Activated CD8-positive, alpha-beta T cell treated with anti-CD3 and anti-CD28 coated beads for 36 hours (primary cell): ENCODE measurements at regions not wholly inside any gene's neighbourhood (a gene's known extent, or its start where the extent isn't known, plus 50 kb on each side); places are given as distances from the start of the nearest gene placed in this dataset.

ENCODE experiments used
- ATAC-seq: fragments of 200-7000 bp; cut with Tn5 transposase; one replicate; pipeline ENCODE4 v1.10.0; 2021; ENCODE audit warnings: mild to moderate bottlenecking, moderate library complexity
- CTCF ChIA-PET: fragments of 350-600 bp; sonication (Branson Sonifier 250); formaldehyde crosslinking; loops from one replicate; lab custom pipeline; 2021; ENCODE audit warnings: antibody characterized with exemption; lab: Charles Lee
- POLR2A ChIA-PET: fragments of 350-600 bp; sonication (Branson Sonifier 250); formaldehyde crosslinking; loops from one replicate; lab custom pipeline; 2021; ENCODE audit warnings: antibody characterized with exemption; lab: Charles Lee
- DNase-seq: peaks from one replicate; pipeline ENCODE4 v3.0.0-alpha.2; 2020
- H3K27ac Mint-ChIP-seq: one replicate; pipeline ENCODE4 v1.8.0; 2021; ENCODE audit warnings: mild to moderate bottlenecking, mixed read lengths
- H3K27me3 Mint-ChIP-seq: one replicate; pipeline ENCODE4 v1.8.0; 2021; ENCODE audit warnings: mixed read lengths
- H3K36me3 Mint-ChIP-seq: one replicate; pipeline ENCODE4 v1.8.0; 2021; ENCODE audit warnings: low read depth, mixed read lengths
- H3K4me1 Mint-ChIP-seq: one replicate; pipeline ENCODE4 v1.8.0; 2021; ENCODE audit warnings: low read depth, mixed read lengths
- H3K4me3 Mint-ChIP-seq: one replicate; pipeline ENCODE4 v1.8.0; 2021; ENCODE audit warnings: mild to moderate bottlenecking, moderate library complexity, mixed read lengths
- H3K9me3 Mint-ChIP-seq: one replicate; pipeline ENCODE4 v1.8.0; 2021; ENCODE audit warnings: mixed read lengths
- intact Hi-C: fragments of 100-400 bp; cut with micrococcal nuclease; formaldehyde crosslinking; loops from one replicate; pipeline ENCODE4 v1.10.0; 2022
- TF ChIP-seq, protein P1 (sequence below): fragments of 200-600 bp; IDR thresholded peaks from one replicate; pipeline ENCODE4 v1.8.0; 2022; ENCODE audit warnings: antibody characterized with exemption, mild to moderate bottlenecking

DNA sequence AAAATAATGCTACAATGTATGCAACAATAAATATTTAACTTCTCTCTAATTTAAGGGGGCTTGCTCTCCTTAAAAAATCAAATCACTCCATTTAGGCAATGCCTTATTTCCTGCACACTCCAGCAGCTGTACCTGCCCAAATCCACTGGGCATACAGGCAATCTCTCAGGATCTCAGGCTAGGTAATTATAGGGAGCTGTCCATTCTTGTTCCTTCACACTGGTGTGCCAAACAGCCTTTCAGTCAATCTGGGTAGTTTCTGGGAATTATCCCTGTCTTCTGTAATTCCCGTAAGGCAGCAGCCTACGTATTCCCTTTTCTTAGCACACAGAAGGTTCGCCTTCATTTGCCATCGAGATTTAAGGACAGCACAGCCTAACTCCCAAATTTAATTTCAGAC, 922.6 kb upstream of the SLIT2 start:
- Mint-ChIP-seq H3K9me3 (peaks cover 16% of the 10 kb centered on the region), H3K4me3 (no peak overlapping the region), H3K4me1 (no peaks in the 10 kb centered on the region), H3K27me3 (no peaks in the 10 kb centered on the region), H3K36me3 (no peaks in the 10 kb centered on the region), H3K27ac (no peak overlapping the region)
- CTCF ChIA-PET = no interaction called here
- intact Hi-C loops = no loop called here
- no peak for ATAC-seq
- POLR2A ChIA-PET = no interaction called here
- no peak for DNase-seq
- TF ChIP-seq, protein P1, sequence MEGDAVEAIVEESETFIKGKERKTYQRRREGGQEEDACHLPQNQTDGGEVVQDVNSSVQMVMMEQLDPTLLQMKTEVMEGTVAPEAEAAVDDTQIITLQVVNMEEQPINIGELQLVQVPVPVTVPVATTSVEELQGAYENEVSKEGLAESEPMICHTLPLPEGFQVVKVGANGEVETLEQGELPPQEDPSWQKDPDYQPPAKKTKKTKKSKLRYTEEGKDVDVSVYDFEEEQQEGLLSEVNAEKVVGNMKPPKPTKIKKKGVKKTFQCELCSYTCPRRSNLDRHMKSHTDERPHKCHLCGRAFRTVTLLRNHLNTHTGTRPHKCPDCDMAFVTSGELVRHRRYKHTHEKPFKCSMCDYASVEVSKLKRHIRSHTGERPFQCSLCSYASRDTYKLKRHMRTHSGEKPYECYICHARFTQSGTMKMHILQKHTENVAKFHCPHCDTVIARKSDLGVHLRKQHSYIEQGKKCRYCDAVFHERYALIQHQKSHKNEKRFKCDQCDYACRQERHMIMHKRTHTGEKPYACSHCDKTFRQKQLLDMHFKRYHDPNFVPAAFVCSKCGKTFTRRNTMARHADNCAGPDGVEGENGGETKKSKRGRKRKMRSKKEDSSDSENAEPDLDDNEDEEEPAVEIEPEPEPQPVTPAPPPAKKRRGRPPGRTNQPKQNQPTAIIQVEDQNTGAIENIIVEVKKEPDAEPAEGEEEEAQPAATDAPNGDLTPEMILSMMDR = no peak

DNA sequence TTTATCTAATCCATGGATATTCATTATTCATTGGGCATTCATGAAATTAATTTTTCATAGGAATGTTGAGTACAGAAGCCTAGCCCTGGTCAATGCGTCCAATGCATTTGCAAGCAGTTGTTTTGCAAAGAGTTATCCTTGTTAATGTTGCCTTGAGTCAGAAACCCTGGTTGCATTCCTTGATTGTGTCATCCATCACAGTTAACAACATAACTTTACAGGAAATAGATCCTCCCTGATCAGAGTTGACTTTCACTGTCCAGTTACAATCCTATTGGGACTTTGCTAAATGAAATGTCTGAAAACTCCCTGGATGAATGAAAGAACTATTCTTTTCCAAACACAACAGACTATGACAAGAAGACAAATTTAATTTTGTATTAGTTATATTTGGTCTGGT, 924.3 kb upstream of the SLIT2 start:
- POLR2A ChIA-PET = no interaction called here
- DNase-seq (no peak), ATAC-seq (no peak)
- Mint-ChIP-seq H3K9me3 (peaks cover 11% of the 10 kb centered on the region), H3K27me3 (no peaks in the 10 kb centered on the region), H3K27ac (no peak overlapping the region), H3K36me3 (no peaks in the 10 kb centered on the region), H3K4me1 (no peaks in the 10 kb centered on the region), H3K4me3 (no peak overlapping the region)
- TF ChIP-seq, protein P1 = no peak
- CTCF ChIA-PET = no interaction called here
- intact Hi-C loops = no loop called here

DNA sequence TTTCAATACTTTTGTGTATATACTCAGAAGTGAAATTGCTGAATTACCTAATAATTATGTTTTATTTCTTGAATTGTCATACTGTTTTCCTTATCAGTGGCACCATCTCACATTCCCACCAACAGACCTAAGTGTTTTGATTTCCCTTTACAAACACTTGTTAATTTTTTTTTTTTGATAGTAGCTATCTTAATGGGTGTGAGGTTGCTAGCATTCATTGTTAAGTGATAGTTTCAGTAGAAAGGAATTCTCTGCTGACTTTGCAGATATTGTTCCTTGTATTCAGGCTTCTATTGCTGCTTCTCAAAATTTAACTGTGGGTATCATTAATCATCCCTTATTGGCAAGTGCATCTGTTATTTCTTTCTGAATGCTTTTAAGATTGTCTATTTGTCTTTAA, 927.5 kb upstream of the SLIT2 start:
- Mint-ChIP-seq H3K4me1 (no peaks in the 10 kb centered on the region), H3K36me3 (no peaks in the 10 kb centered on the region), H3K4me3 (no peak overlapping the region), H3K9me3 (peaks cover 7% of the 10 kb centered on the region), H3K27ac (no peak overlapping the region), H3K27me3 (no peaks in the 10 kb centered on the region)
- no peak for DNase-seq
- CTCF ChIA-PET = no interaction called here
- TF ChIP-seq, protein P1 = no peak
- POLR2A ChIA-PET = no interaction called here
- intact Hi-C loops = no loop called here
- ATAC-seq = no peak

DNA sequence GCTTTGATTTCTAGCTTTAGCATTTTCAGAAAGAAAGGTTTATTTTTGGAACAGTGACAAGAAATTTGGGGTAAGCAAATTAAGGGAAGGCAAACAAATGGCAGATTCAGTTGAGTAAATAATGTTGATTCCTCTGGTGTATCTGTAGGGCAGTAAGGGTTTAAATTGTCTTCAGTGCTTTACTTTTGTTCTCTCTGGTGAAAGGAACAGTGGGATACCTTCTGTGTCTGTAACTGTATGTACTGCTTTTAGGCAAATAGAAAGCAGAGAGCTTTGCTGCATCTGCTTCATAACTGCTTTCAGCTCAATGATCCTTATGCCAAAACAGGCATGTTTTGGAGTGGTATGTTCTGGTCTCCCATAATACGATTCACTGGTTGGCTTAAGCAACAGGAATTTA, 932.1 kb upstream of the SLIT2 start:
- intact Hi-C loops = no loop called here
- ChIA-PET POLR2A (no interaction called here), CTCF (interaction anchor here (1.3 kb wide), 1 partner anchor 11 kb away, joined by 3 read pairs; no protein-coding TSS in a partner anchor)
- ATAC-seq (no peak), DNase-seq (no peak)
- TF ChIP-seq, protein P1 = no peak
- peaks cover 5% of the 10 kb centered on the region for H3K9me3 Mint-ChIP-seq
- H3K27me3 Mint-ChIP-seq = no peaks in the 10 kb centered on the region
- no peak overlapping the region for H3K4me3 Mint-ChIP-seq
- no peaks in the 10 kb centered on the region for H3K36me3 Mint-ChIP-seq
- no peaks in the 10 kb centered on the region for H3K4me1 Mint-ChIP-seq
- no peak overlapping the region for H3K27ac Mint-ChIP-seq

DNA sequence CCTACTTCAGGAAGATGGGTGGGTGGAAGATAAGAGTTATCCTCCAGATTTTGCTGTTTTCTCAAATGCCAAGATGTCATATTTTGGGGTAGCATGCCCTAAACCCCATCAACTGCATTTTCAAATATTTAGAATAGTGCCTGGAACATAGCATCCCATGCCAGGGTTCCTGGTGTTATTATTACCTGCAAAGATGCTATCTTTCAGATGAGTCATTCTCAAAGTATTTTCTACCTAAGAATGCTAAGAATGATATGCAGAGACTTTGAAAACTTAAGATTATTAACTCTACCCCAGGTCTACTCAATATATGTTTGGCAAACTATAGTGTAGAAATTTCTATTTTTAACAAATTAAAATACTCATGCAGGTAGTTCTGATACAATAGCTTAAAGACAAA, 934.3 kb upstream of the SLIT2 start:
- TF ChIP-seq, protein P1 = no peak
- DNase-seq (no peak), ATAC-seq (no peak)
- H3K36me3 Mint-ChIP-seq = no peaks in the 10 kb centered on the region
- H3K4me3 Mint-ChIP-seq = no peak overlapping the region
- ChIA-PET CTCF (no interaction called here), POLR2A (no interaction called here)
- H3K4me1 Mint-ChIP-seq = no peaks in the 10 kb centered on the region
- no peaks in the 10 kb centered on the region for H3K27me3 Mint-ChIP-seq
- intact Hi-C loops = no loop called here
- no peak overlapping the region for H3K27ac Mint-ChIP-seq
- H3K9me3 Mint-ChIP-seq = peaks cover 2% of the 10 kb centered on the region
